Mesendoderm (in vitro differentiated cells): ENCODE measurements at regions not wholly inside any gene's neighbourhood (a gene's known extent, or its start where the extent isn't known, plus 50 kb on each side); places are given as distances from the start of the nearest gene placed in this dataset.
"Not testable (repeated sequence)": the region's sequence is repeated elsewhere in the genome, so short reads cannot be mapped to it uniquely, and the experiment has no call there.

Experiments used
- DNase-seq: peaks from one replicate; pipeline ENCODE4 v3.0.0; 2013
- H2AK5ac ChIP-seq: 2 replicates; pipeline ENCODE4 v1.6.1; 2013; ENCODE audit warnings: low read length, inconsistent platforms
- H2BK120ac ChIP-seq: 2 replicates; pipeline ENCODE4 v1.6.1; 2013; ENCODE audit warnings: low read depth, mild to moderate bottlenecking, low read length, moderate library complexity, mixed read lengths
- H2BK15ac ChIP-seq: replicated peaks from 2 replicates; pipeline ENCODE4 v1.6.1; 2013; ENCODE audit warnings: low read depth, mild to moderate bottlenecking, moderate library complexity
- H2BK5ac ChIP-seq: 2 replicates; pipeline ENCODE4 v1.6.1; 2013; ENCODE audit warnings: low read length, inconsistent platforms
- H3K18ac ChIP-seq: 2 replicates; pipeline ENCODE4 v1.6.1; 2013; ENCODE audit warnings: mild to moderate bottlenecking, low read length, mixed read lengths
- H3K23ac ChIP-seq: one replicate; pipeline ENCODE4 v1.6.1; 2013; ENCODE audit warnings: low read length
- H3K27ac ChIP-seq: 2 replicates; pipeline ENCODE4 v1.5.1; 2013; ENCODE audit warnings: low read depth, mild to moderate bottlenecking, inconsistent platforms, low read length, moderate library complexity
- H3K27me3 ChIP-seq: 2 replicates; pipeline ENCODE4 v1.6.1; 2013; ENCODE audit warnings: low read length, control low read depth, mild to moderate bottlenecking, inconsistent platforms; ENCODE audit not compliant: insufficient read depth, poor library complexity
- H3K36me3 ChIP-seq: 2 replicates; pipeline ENCODE4 v1.6.1; 2013; ENCODE audit warnings: low read length, inconsistent platforms; ENCODE audit not compliant: control insufficient read depth, insufficient read depth
- H3K4ac ChIP-seq: one replicate; pipeline ENCODE4 v1.6.1; 2013; ENCODE audit warnings: low read depth, mild to moderate bottlenecking, low read length, moderate library complexity
- H3K4me1 ChIP-seq: 2 replicates; pipeline ENCODE4 v1.6.1; 2013; ENCODE audit warnings: low read depth, low read length, inconsistent platforms; ENCODE audit not compliant: control insufficient read depth
- H3K4me2 ChIP-seq: 2 replicates; pipeline ENCODE4 v1.6.1; 2013; ENCODE audit warnings: low read length
- H3K4me3 ChIP-seq: 2 replicates; pipeline ENCODE4 v1.5.1; 2013; ENCODE audit warnings: mild to moderate bottlenecking, low read length
- H3K56ac ChIP-seq: one replicate; pipeline ENCODE4 v1.6.1; 2013; ENCODE audit warnings: low read length
- H3K79me1 ChIP-seq: 2 replicates; pipeline ENCODE4 v1.6.1; 2013; ENCODE audit warnings: low read length, inconsistent platforms
- H3K79me2 ChIP-seq: 2 replicates; pipeline ENCODE4 v1.6.1; 2013; ENCODE audit warnings: mild to moderate bottlenecking, low read length; ENCODE audit not compliant: control insufficient read depth, insufficient read depth
- H3K9ac ChIP-seq: 2 replicates; pipeline ENCODE4 v1.6.1; 2013; ENCODE audit warnings: low read length, inconsistent platforms
- H4K5ac ChIP-seq: one replicate; pipeline ENCODE4 v1.6.1; 2013; ENCODE audit warnings: low read length
- H4K8ac ChIP-seq: one replicate; pipeline ENCODE4 v1.6.1; 2013; ENCODE audit warnings: low read depth, mild to moderate bottlenecking, control low read depth, low read length, moderate library complexity
- WGBS: extraction: QIAGEN DNeasy Blood & Tissue Kit; methylation state at CpG from one replicate; pipeline ENCODE4 v1.1.7; 2013; ENCODE audit warnings: low lambda C conversion rate, missing lambda C conversion rate; ENCODE audit not compliant: insufficient coverage; ENCODE audit errors: extremely low coverage; 5-methylcytosine and 5-hydroxymethylcytosine counted together

- H2BK15ac ChIP-seq, H3K4me1 ChIP-seq, H4K8ac ChIP-seq, H2AK5ac ChIP-seq, H4K5ac ChIP-seq, H3K4me3 ChIP-seq, H3K36me3 ChIP-seq, H3K9ac ChIP-seq, H2BK5ac ChIP-seq, H3K27me3 ChIP-seq, H3K56ac ChIP-seq, H3K79me1 ChIP-seq, H3K79me2 ChIP-seq, H3K4me2 ChIP-seq, DNase-seq, H2BK120ac ChIP-seq, H3K27ac ChIP-seq, H3K18ac ChIP-seq, H3K23ac ChIP-seq, H3K4ac ChIP-seq: not testable (repeated sequence)
- WGBS, result no CpG with 5 or more reads among the region's 6 CpGs
These were observed 134.5 kb downstream of the SLC39A8 start for GRCh38 chr4:102210806-102211205.

- H3K18ac ChIP-seq, H3K23ac ChIP-seq, H3K9ac ChIP-seq, H3K79me2 ChIP-seq, H3K79me1 ChIP-seq, H3K4ac ChIP-seq, H3K36me3 ChIP-seq, H4K8ac ChIP-seq, H3K27ac ChIP-seq, H3K4me1 ChIP-seq, H3K4me3 ChIP-seq, H2BK5ac ChIP-seq, H4K5ac ChIP-seq, H2BK120ac ChIP-seq, H3K56ac ChIP-seq, H2BK15ac ChIP-seq, H3K4me2 ChIP-seq, H2AK5ac ChIP-seq, DNase-seq, H3K27me3 ChIP-seq: not testable (repeated sequence)
- WGBS, result no CpG with 5 or more reads among the region's 3 CpGs
These were observed 140.6 kb downstream of the SLC39A8 start for GRCh38 chr4:102204634-102205033.

- WGBS, result no CpG with 5 or more reads among the region's 3 CpGs
- H3K4ac ChIP-seq, result no peak overlapping the region
- no peaks in the 10 kb centered on the region for H3K79me2 ChIP-seq
- no peaks in the 10 kb centered on the region for H3K4me1 ChIP-seq
- no peak overlapping the region for H3K4me2 ChIP-seq
- no peak overlapping the region for H2BK5ac ChIP-seq
- no peak overlapping the region for H4K5ac ChIP-seq
- H3K79me1 ChIP-seq, result no peaks in the 10 kb centered on the region
- no peak overlapping the region for H3K27ac ChIP-seq
- no peak overlapping the region for H3K4me3 ChIP-seq
- H2BK15ac ChIP-seq, result no peak overlapping the region
- H3K9ac ChIP-seq, result no peak overlapping the region
- no peak overlapping the region for H4K8ac ChIP-seq
- H3K36me3 ChIP-seq, result no peaks in the 10 kb centered on the region
- H3K18ac ChIP-seq, result no peak overlapping the region
- no peak for DNase-seq
- H3K27me3 ChIP-seq, result no peaks in the 10 kb centered on the region
- no peak overlapping the region for H2BK120ac ChIP-seq
- H3K23ac ChIP-seq, result no peak overlapping the region
- no peak overlapping the region for H2AK5ac ChIP-seq
- H3K56ac ChIP-seq, result no peak overlapping the region
These were observed 149.1 kb downstream of the SLC39A8 start for GRCh38 chr4:102196221-102196620.

GRCh38 chr4:102193145-102193544 lies 152.1 kb downstream of the SLC39A8 start:
- Histone ChIP-seq H3K4ac (no peak overlapping the region), H3K4me2 (no peak overlapping the region), H3K23ac (no peak overlapping the region), H3K27ac (no peak overlapping the region), H2BK120ac (no peak overlapping the region), H2AK5ac (no peak overlapping the region), H4K8ac (no peak overlapping the region), H2BK5ac (no peak overlapping the region), H3K4me1 (no peaks in the 10 kb centered on the region), H3K79me1 (no peaks in the 10 kb centered on the region), H2BK15ac (no peak overlapping the region), H3K56ac (no peak overlapping the region), H3K79me2 (no peaks in the 10 kb centered on the region), H3K36me3 (no peaks in the 10 kb centered on the region), H3K4me3 (no peak overlapping the region), H3K27me3 (no peaks in the 10 kb centered on the region), H3K9ac (no peak overlapping the region), H3K18ac (no peak overlapping the region), H4K5ac (no peak overlapping the region)
- WGBS, result no CpG with 5 or more reads among the region's 1 CpG
- DNase-seq, result no peak

- Histone ChIP-seq H3K27ac (no peak overlapping the region), H3K27me3 (no peaks in the 10 kb centered on the region), H3K56ac (no peak overlapping the region), H3K4me1 (no peaks in the 10 kb centered on the region), H2BK120ac (no peak overlapping the region), H2BK15ac (no peak overlapping the region), H4K5ac (no peak overlapping the region), H4K8ac (no peak overlapping the region), H3K9ac (no peak overlapping the region), H2AK5ac (no peak overlapping the region), H3K36me3 (no peaks in the 10 kb centered on the region), H3K79me2 (no peaks in the 10 kb centered on the region), H3K4me3 (no peak overlapping the region), H3K18ac (no peak overlapping the region), H3K4ac (no peak overlapping the region), H3K79me1 (no peaks in the 10 kb centered on the region), H3K4me2 (no peak overlapping the region), H2BK5ac (no peak overlapping the region), H3K23ac (no peak overlapping the region)
- no CpG with 5 or more reads among the region's 1 CpG for WGBS
- no peak for DNase-seq
These were observed 165.2 kb downstream of the SLC39A8 start for GRCh38 chr4:102180046-102180445.

- Histone ChIP-seq H3K4me1 (no peaks in the 10 kb centered on the region), H3K27ac (no peak overlapping the region)
- DNase-seq, result no peak
These were observed 170.5 kb downstream of the SLC39A8 start for GRCh38 chr4:102174719-102175189.

More at GRCh38 chr4:102174719-102175189, 170.5 kb downstream of the SLC39A8 start:
- Histone ChIP-seq H3K23ac (no peak overlapping the region), H3K79me1 (no peaks in the 10 kb centered on the region), H2BK5ac (no peak overlapping the region), H2AK5ac (no peak overlapping the region), H3K4me2 (no peak overlapping the region), H3K4me3 (no peak overlapping the region), H3K56ac (no peak overlapping the region), H3K9ac (no peak overlapping the region), H3K18ac (no peak overlapping the region), H2BK15ac (no peak overlapping the region), H4K8ac (no peak overlapping the region), H2BK120ac (no peak overlapping the region), H3K36me3 (no peaks in the 10 kb centered on the region), H3K79me2 (no peaks in the 10 kb centered on the region), H3K27me3 (no peaks in the 10 kb centered on the region), H3K4ac (no peak overlapping the region), H4K5ac (no peak overlapping the region)
- no CpG with 5 or more reads among the region's 2 CpGs for WGBS
